GM23338 (cell line): ENCODE measurements at regions not wholly inside any gene's neighbourhood (a gene's known extent, or its start where the extent isn't known, plus 50 kb on each side); places are given as distances from the start of the nearest gene placed in this dataset.
A peak's percentile ranks its signal among the peaks of the same experiment; 100 is the strongest.

Experiments
- ATAC-seq: fragments of 200-7000 bp; cut with Tn5 transposase; 3 replicates; pipeline ENCODE4 v1.9.1; 2020
- DNase-seq: peaks from one replicate; pipeline ENCODE4 v3.0.0-alpha.2; 2015; ENCODE audit warnings: low spot score
- H2AFZ ChIP-seq: fragments of 200-600 bp; sonication (generic); 2 replicates; pipeline ENCODE4 v1.8.0; 2016; ENCODE audit warnings: antibody characterized with exemption, mild to moderate bottlenecking, moderate library complexity
- H3F3A ChIP-seq: fragments of 200-600 bp; sonication (generic); replicated peaks from 2 replicates; pipeline ENCODE4 v1.8.0; 2017; ENCODE audit warnings: antibody characterized with exemption, mixed run types, low read depth
- H3K27ac ChIP-seq: fragments of 200-600 bp; sonication (generic); 2 replicates; pipeline ENCODE4 v1.6.1; 2016; ENCODE audit warnings: low read depth
- H3K27me3 ChIP-seq: fragments of 200-600 bp; sonication (generic); 2 replicates; pipeline ENCODE4 v1.8.0; 2016; ENCODE audit warnings: mild to moderate bottlenecking, mixed run types, moderate library complexity; ENCODE audit not compliant: insufficient read depth
- H3K36me3 ChIP-seq: fragments of 200-600 bp; sonication (generic); 2 replicates; pipeline ENCODE4 v1.8.0; 2016; ENCODE audit warnings: mild to moderate bottlenecking; ENCODE audit not compliant: insufficient read depth
- H3K4me1 ChIP-seq: fragments of 200-600 bp; sonication (generic); 2 replicates; pipeline ENCODE4 v1.8.0; 2016; ENCODE audit warnings: mild to moderate bottlenecking, moderate library complexity; ENCODE audit not compliant: insufficient read depth
- H3K4me2 ChIP-seq: fragments of 200-600 bp; sonication (generic); 2 replicates; pipeline ENCODE4 v1.7.1; 2017; ENCODE audit warnings: mixed run types
- H3K4me3 ChIP-seq: fragments of 200-600 bp; sonication (generic); 2 replicates; pipeline ENCODE4 v1.6.1; 2016; ENCODE audit warnings: mixed run types
- H3K79me2 ChIP-seq: fragments of 200-600 bp; sonication (generic); replicated peaks from 2 replicates; pipeline ENCODE4 v1.8.0; 2017; ENCODE audit warnings: mild to moderate bottlenecking; ENCODE audit not compliant: insufficient read depth
- H3K9me2 ChIP-seq: fragments of 200-600 bp; sonication (generic); 2 replicates; pipeline ENCODE4 v1.8.0; 2017; ENCODE audit not compliant: insufficient read depth
- H4K20me1 ChIP-seq: fragments of 200-600 bp; sonication (generic); replicated peaks from 2 replicates; pipeline ENCODE4 v1.8.0; 2017; ENCODE audit warnings: mild to moderate bottlenecking; ENCODE audit not compliant: insufficient read depth
- H3K27ac Mint-ChIP-seq: 2 replicates; pipeline ENCODE4 v1.8.0; 2020; ENCODE audit warnings: inconsistent platforms, mild to moderate bottlenecking, moderate library complexity, mixed read lengths
- H3K27me3 Mint-ChIP-seq: 3 replicates; pipeline ENCODE4 v1.8.0; 2022; ENCODE audit warnings: low read depth, mild to moderate bottlenecking, moderate library complexity, mixed read lengths, inconsistent platforms; ENCODE audit not compliant: insufficient read depth, poor library complexity
- H3K36me3 Mint-ChIP-seq: 3 replicates; pipeline ENCODE4 v1.8.0; 2021; ENCODE audit warnings: low read depth, mild to moderate bottlenecking, inconsistent platforms, moderate library complexity, mixed read lengths
- H3K4me1 Mint-ChIP-seq: 3 replicates; pipeline ENCODE4 v1.8.0; 2020; ENCODE audit warnings: mild to moderate bottlenecking, inconsistent platforms, mixed read lengths
- H3K4me3 Mint-ChIP-seq: 3 replicates; pipeline ENCODE4 v1.8.0; 2021; ENCODE audit warnings: moderate library complexity, mild to moderate bottlenecking, inconsistent platforms, mixed read lengths
- H3K9me3 Mint-ChIP-seq: 3 replicates; pipeline ENCODE4 v1.8.0; 2020; ENCODE audit warnings: moderate library complexity, mild to moderate bottlenecking, inconsistent platforms, mixed read lengths
- CTCF ChIP-seq, 2 experiments: fragments of 200-600 bp in 1 of 2; sonication (generic) in 1 of 2; conservative IDR thresholded peaks; 2 replicates each; pipeline versions ENCODE4 v1.5.1 to v1.6.1; 2016 to 2017; ENCODE audit warnings: antibody characterized with exemption in 2 of 2, low read depth in 2 of 2, mild to moderate bottlenecking in 2 of 2, moderate library complexity in 1 of 2
- EZH2 ChIP-seq: fragments of 200-600 bp; sonication (generic); IDR thresholded peaks from one replicate; pipeline ENCODE4 v1.8.0; 2017; ENCODE audit warnings: antibody characterized with exemption, mild to moderate bottlenecking, low read depth; ENCODE audit not compliant: unreplicated experiment
- EZH2phosphoT487 ChIP-seq: fragments of 200-600 bp; sonication (generic); IDR thresholded peaks from one replicate; pipeline ENCODE4 v1.8.1; 2018; ENCODE audit warnings: antibody characterized with exemption; ENCODE audit not compliant: unreplicated experiment
- REST ChIP-seq: IDR thresholded peaks from one replicate; pipeline ENCODE4 v1.6.1; 2018; ENCODE audit warnings: antibody characterized with exemption; ENCODE audit not compliant: unreplicated experiment
- ZNF114 ChIP-seq: fragments of 250-450 bp; sonication (Bioruptor Pico); IDR thresholded peaks from 2 replicates; pipeline ENCODE4 v1.5.0; 2020; ENCODE audit warnings: mild to moderate bottlenecking, moderate library complexity

- Mint-ChIP-seq H3K27me3 (no peaks in the 10 kb centered on the region), H3K36me3 (peaks cover 50% of the 10 kb centered on the region), H3K4me1 (no peaks in the 10 kb centered on the region)
Measured at GRCh38 chr5:124154714-124155113, 591.7 kb downstream of the ZNF608 start.

More at GRCh38 chr5:124154714-124155113, 591.7 kb downstream of the ZNF608 start:
- no peak overlapping the region for H3K27ac Mint-ChIP-seq
- Histone ChIP-seq H3K9me2 (peaks cover 6% of the 10 kb centered on the region; the same call in 1 of the 2 replicates), H3K27me3 (no peaks in the 10 kb centered on the region), H3K4me2 (no peak overlapping the region), H3K36me3 (peaks cover 16% of the 10 kb centered on the region), H4K20me1 (no peaks in the 10 kb centered on the region), H3F3A (no peaks in the 10 kb centered on the region), H3K4me3 (no peak overlapping the region), H3K27ac (no peak overlapping the region), H3K4me1 (no peaks in the 10 kb centered on the region), H3K79me2 (no peaks in the 10 kb centered on the region), H2AFZ (no peak overlapping the region)
- peak; percentile 7 for DNase-seq
- H3K9me3 Mint-ChIP-seq, result peaks cover 49% of the 10 kb centered on the region
- no peak overlapping the region for H3K4me3 Mint-ChIP-seq
- no peak for ATAC-seq
- TF ChIP-seq CTCF (conservative IDR thresholded peaks at IDR 0.05; ENCODE audit: low read depth in 2 of 2) (no peak), EZH2phosphoT487 (no peak), ZNF114 (CRISPR knock-in tag) (no peak), REST (no peak), EZH2 (no peak)
